HepG2 (cell line): ENCODE measurements at regions not wholly inside any gene's neighbourhood (a gene's known extent, or its start where the extent isn't known, plus 50 kb on each side); places are given as distances from the start of the nearest gene placed in this dataset.

ENCODE experiments used
- ATAC-seq: fragments of 200-7000 bp; cut with Tn5 transposase; 3 replicates; pipeline ENCODE4 v1.9.1; 2020; ENCODE audit warnings: mild to moderate bottlenecking, moderate library complexity
- BruUV-seq: library from RNA; stranded (reverse); fragments of 400-500 nt; replicated peaks from 2 replicates; lab custom pipeline; 2021; lab: Mats Ljungman, UMichigan
- CTCF ChIA-PET: fragments of 300-600 bp; formaldehyde crosslinking; extraction: SDS; loops from one replicate; lab custom pipeline; 2021; ENCODE audit warnings: low total read pairs, inconsistent platforms, low intra/inter-chr PET ratio; lab: Yijun Ruan, JAX
- POLR2A ChIA-PET: fragments of 350-600 bp; sonication (Branson Sonifier 250); formaldehyde crosslinking; loops from one replicate; lab custom pipeline; 2020; ENCODE audit warnings: antibody characterized with exemption, inconsistent platforms; lab: Yijun Ruan, JAX
- DNase-seq: peaks from one replicate; pipeline ENCODE4 v3.0.0-alpha.2; 2015; ENCODE audit warnings: low spot score
- FAIRE-seq: peaks from 3 replicates; lab custom pipeline; 2011; peaks lifted over from hg19 to GRCh38; lab: Jason Lieb, UNC
- H2AFZ ChIP-seq: one replicate; pipeline ENCODE4 v1.6.1; 2011; ENCODE audit warnings: low read length, inconsistent platforms
- H3K27ac ChIP-seq: fragments of 300-600 bp; 3 replicates; pipeline ENCODE4 v1.8.0; 2011; ENCODE audit warnings: mixed run types, mild to moderate bottlenecking, mixed read lengths, low read length, inconsistent platforms; ENCODE audit not compliant: insufficient read depth; ENCODE audit errors: extremely low read length
- H3K27me3 ChIP-seq, 2 experiments: fragments of 200-600 bp in 1 of 2; 2 replicates in 1 of 2; 3 replicates in 1 of 2; pipeline versions ENCODE4 v1.6.0 to v1.8.0; 2011; ENCODE audit warnings: low read length in 2 of 2, mild to moderate bottlenecking in 2 of 2, moderate library complexity in 2 of 2, inconsistent platforms in 1 of 2; ENCODE audit not compliant: insufficient read depth in 2 of 2, control insufficient read depth in 1 of 2
- H3K36me3 ChIP-seq, 2 experiments: fragments of 200-600 bp in 1 of 2; replicated peaks in 1 of 2; 2 replicates in 1 of 2; 3 replicates in 1 of 2; pipeline versions ENCODE4 v1.5.1 to v1.8.0; 2011; ENCODE audit warnings: low read length in 2 of 2, inconsistent platforms in 1 of 2; ENCODE audit not compliant: insufficient read depth in 2 of 2, control insufficient read depth in 1 of 2
- H3K4me1 ChIP-seq: 2 replicates; pipeline ENCODE4 v1.5.1; 2012; ENCODE audit warnings: low read length, inconsistent platforms; ENCODE audit not compliant: insufficient read depth
- H3K4me2 ChIP-seq: 2 replicates; pipeline ENCODE4 v1.6.0; 2011; ENCODE audit warnings: low read depth, low read length, inconsistent platforms
- H3K4me3 ChIP-seq, 3 experiments: fragments of 200-600 bp in 1 of 3; sonication (generic), shearing (Covaris generic) in 1 of 3; replicated peaks in 1 of 3; 2 replicates each; pipeline ENCODE4 v1.5.1; 2011 to 2016; ENCODE audit warnings: low read length in 3 of 3, inconsistent platforms in 2 of 3, low read depth in 2 of 3, mild to moderate bottlenecking in 2 of 3, control low read depth in 1 of 3, mixed read lengths in 1 of 3; ENCODE audit not compliant: insufficient read depth in 1 of 3
- H3K79me2 ChIP-seq: one replicate; pipeline ENCODE4 v1.6.1; 2011; ENCODE audit warnings: low read length, inconsistent platforms; ENCODE audit not compliant: insufficient read depth
- H3K9ac ChIP-seq: 2 replicates; pipeline ENCODE4 v1.6.0; 2011; ENCODE audit warnings: mild to moderate bottlenecking, low read depth, low read length, inconsistent platforms; ENCODE audit not compliant: insufficient read depth
- H3K9me3 ChIP-seq: 2 replicates; pipeline ENCODE4 v1.5.1; 2012; ENCODE audit warnings: mild to moderate bottlenecking, low read length
- H4K20me1 ChIP-seq: 2 replicates; pipeline ENCODE4 v1.6.0; 2011; ENCODE audit warnings: inconsistent platforms, mild to moderate bottlenecking, low read length, moderate library complexity; ENCODE audit not compliant: insufficient read depth
- GABPB1 ChIP-seq: IDR thresholded peaks from 2 replicates; pipeline ENCODE4 v1.6.1; 2016; ENCODE audit warnings: mild to moderate bottlenecking, missing genetic modification reagents, moderate library complexity, missing compliant biosample characterization
- NFRKB ChIP-seq: fragments of 450-650 bp; IDR thresholded peaks from 2 replicates; pipeline ENCODE4 v1.6.1; 2017
- RFX5 ChIP-seq: IDR thresholded peaks from 2 replicates; pipeline ENCODE4 v1.6.1; 2011; ENCODE audit warnings: low read depth, low read length, improper control_type of control experiment
- STAT6 ChIP-seq: sonication (generic); formaldehyde crosslinking; IDR thresholded peaks from 2 replicates; pipeline ENCODE4 v1.4.0; 2020; ENCODE audit warnings: missing genetic modification reagents, mild to moderate bottlenecking, borderline replicate concordance
- TFAP4 ChIP-seq: sonication (generic); IDR thresholded peaks from 2 replicates; pipeline ENCODE4 v1.6.1; 2016; ENCODE audit warnings: low read depth, borderline replicate concordance
- ZEB1 ChIP-seq: IDR thresholded peaks from 2 replicates; pipeline ENCODE4 v1.6.1; 2012; ENCODE audit warnings: mild to moderate bottlenecking, low read depth, inconsistent platforms; ENCODE audit not compliant: insufficient replicate concordance
- ZNF333 ChIP-seq: sonication (generic); formaldehyde crosslinking; IDR thresholded peaks from 2 replicates; pipeline ENCODE4 v1.4.0; 2020; ENCODE audit warnings: mild to moderate bottlenecking, missing genetic modification reagents, borderline replicate concordance
- ZNF451 ChIP-seq: sonication (generic); formaldehyde crosslinking; IDR thresholded peaks from 2 replicates; pipeline ENCODE4 v1.5.0; 2020; ENCODE audit warnings: mild to moderate bottlenecking, missing genetic modification reagents
- ZNF530 ChIP-seq: sonication (generic); formaldehyde crosslinking; IDR thresholded peaks from 2 replicates; pipeline ENCODE4 v1.5.0; 2020; ENCODE audit warnings: low read depth, mild to moderate bottlenecking, missing genetic modification reagents
- ZNF550 ChIP-seq: sonication (generic); formaldehyde crosslinking; IDR thresholded peaks from 2 replicates; pipeline ENCODE4 v1.4.0; 2020; ENCODE audit warnings: mild to moderate bottlenecking, missing genetic modification reagents, borderline replicate concordance
- ZNF558 ChIP-seq: sonication (generic); formaldehyde crosslinking; IDR thresholded peaks from 2 replicates; pipeline ENCODE4 v1.9.0; 2022; ENCODE audit warnings: mild to moderate bottlenecking, missing genetic modification reagents, borderline replicate concordance
- WGBS: methylation state at CpG from one replicate; pipeline ENCODE4 v1.1.6; 2017; ENCODE audit warnings: low lambda C conversion rate; 5-methylcytosine and 5-hydroxymethylcytosine counted together
- in situ Hi-C: cut with HindIII; loops from 2 replicates; pipeline ENCODE4 v1.10.0; 2017; ENCODE audit warnings: low pct_unique_long_range_greater_than_20kb; ENCODE audit not compliant: extremely low pct_ligation_motif_present
- intact Hi-C: fragments of 100-400 bp; cut with micrococcal nuclease; formaldehyde crosslinking; loops from one replicate; pipeline ENCODE4 v1.10.0; 2022; ENCODE audit not compliant: unreplicated experiment

- H3K27ac ChIP-seq = no peak overlapping the region
- FAIRE-seq = no peak
- WGBS = 0% methylated on average over 2 of the region's 2 CpGs
- no peak overlapping the region for H2AFZ ChIP-seq
- no peaks in the 10 kb centered on the region for H3K4me1 ChIP-seq
- no peaks in the 10 kb centered on the region for H3K9me3 ChIP-seq
- no peaks in the 10 kb centered on the region for H3K36me3 ChIP-seq
- H3K27me3 ChIP-seq = no peaks in the 10 kb centered on the region
- CTCF ChIA-PET = no interaction called here
- DNase-seq = no peak
- ATAC-seq = no peak
- H3K4me3 ChIP-seq = no peak overlapping the region
- POLR2A ChIA-PET = no interaction called here
- BruUV-seq = no TSS peak
- no peak overlapping the region for H3K4me2 ChIP-seq
- no peaks in the 10 kb centered on the region for H4K20me1 ChIP-seq
- in situ Hi-C loops (no loop called here), intact Hi-C loops (no loop called here)
- H3K79me2 ChIP-seq = no peaks in the 10 kb centered on the region
- no peak for TF ChIP-seq ZNF550
- TF ChIP-seq TFAP4 = no peak
- TF ChIP-seq GABPB1 (CRISPR knock-in tag) = no peak
- no peak for TF ChIP-seq RFX5
- TF ChIP-seq ZNF558 (CRISPR knock-in tag) = no peak
- no peak for TF ChIP-seq ZNF451 (CRISPR knock-in tag)
- no peak for TF ChIP-seq ZNF530 (CRISPR knock-in tag)
- no peak for TF ChIP-seq NFRKB
- TF ChIP-seq, all 625 proteins: peak for 0
- no peak overlapping the region for H3K9ac ChIP-seq
Measured at GRCh38 chr11:111105566-111105965, 140.0 kb upstream of the POU2AF2 start.

GRCh38 chr11:111104185-111104584, 141.3 kb upstream of the POU2AF2 start:
- no peaks in the 10 kb centered on the region for H3K79me2 ChIP-seq
- no peak overlapping the region for H3K9ac ChIP-seq
- no peak for FAIRE-seq
- no peaks in the 10 kb centered on the region for H4K20me1 ChIP-seq
- no peaks in the 10 kb centered on the region for H3K27me3 ChIP-seq
- no peak for ATAC-seq
- H3K4me3 ChIP-seq = no peak overlapping the region
- no TSS peak for BruUV-seq
- H3K9me3 ChIP-seq = no peaks in the 10 kb centered on the region
- no peaks in the 10 kb centered on the region for H3K4me1 ChIP-seq
- H3K36me3 ChIP-seq = no peaks in the 10 kb centered on the region
- H2AFZ ChIP-seq = no peak overlapping the region
- no peak for DNase-seq
- CTCF ChIA-PET = no interaction called here
- H3K4me2 ChIP-seq = no peak overlapping the region
- POLR2A ChIA-PET = no interaction called here
- intact Hi-C loops = no loop called here
- in situ Hi-C loops = no loop called here
- TF ChIP-seq ZEB1 (no peak), STAT6 (CRISPR knock-in tag) (no peak), ZNF333 (CRISPR knock-in tag) (no peak)
- no peak overlapping the region for H3K27ac ChIP-seq
